Stomach (tissue), 4 donors: ENCODE measurements at regions not wholly inside any gene's neighbourhood (a gene's known extent, or its start where the extent isn't known, plus 50 kb on each side); places are given as distances from the start of the nearest gene placed in this dataset.

ENCODE experiments used
- CTCF ChIP-seq, 7 experiments: fragments of 450-650 bp in 4 of 7; fragments of 200-600 bp in 3 of 7; sonication (generic) in 3 of 7; IDR thresholded peaks; one replicate each; pipeline ENCODE4 v1.5.1; 2016 to 2019; ENCODE audit warnings: antibody characterized with exemption in 7 of 7, control low read depth in 2 of 7, mild to moderate bottlenecking in 1 of 7
- POLR2A ChIP-seq, 4 donors: fragments of 450-650 bp; IDR thresholded peaks; one replicate each; pipeline ENCODE4 v1.6.1; 2016; ENCODE audit warnings: antibody characterized with exemption in 4 of 4, control low read depth in 2 of 4, mild to moderate bottlenecking in 1 of 4, moderate library complexity in 1 of 4
- POLR2AphosphoS5 ChIP-seq, 3 donors: sonication (generic); formaldehyde crosslinking; IDR thresholded peaks; one replicate each; pipeline ENCODE4 v1.6.1; 2016; ENCODE audit warnings: antibody characterized with exemption in 3 of 3

DNA sequence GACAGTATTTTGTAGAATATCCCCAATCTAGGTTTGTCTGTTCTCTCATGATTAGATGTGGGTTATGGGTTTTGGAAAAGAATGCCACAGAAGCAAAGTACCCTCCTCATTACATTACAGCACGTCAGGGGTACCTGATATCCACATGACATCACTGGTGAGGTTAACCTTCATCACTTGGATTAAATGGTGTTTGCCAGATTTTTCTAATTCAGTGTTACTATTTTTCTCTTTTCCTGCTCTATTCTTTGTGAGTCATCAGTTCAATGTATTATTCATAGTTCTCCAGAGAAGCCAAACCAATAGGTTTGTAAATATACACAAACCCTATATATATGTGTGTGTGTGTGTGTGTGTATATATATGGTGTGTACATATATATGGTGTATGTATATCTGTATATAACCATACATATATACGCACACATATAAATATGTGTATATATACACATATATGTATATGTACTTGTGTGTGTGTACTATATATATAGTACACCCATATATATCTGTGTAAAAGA lies 131.4 kb downstream of the LMNTD1 start:
- no peak for TF ChIP-seq CTCF (IDR thresholded peaks at IDR 0.05)
- TF ChIP-seq POLR2A (IDR thresholded peaks at IDR 0.05): no peak
- TF ChIP-seq POLR2AphosphoS5 (IDR thresholded peaks at IDR 0.05): no peak
